WTC11 (cell line): ENCODE measurements at regions not wholly inside any gene's neighbourhood (a gene's known extent, or its start where the extent isn't known, plus 50 kb on each side); places are given as distances from the start of the nearest gene placed in this dataset.

Source experiments
- ATAC-seq: fragments of 200-7000 bp; cut with Tn5 transposase; 2 replicates; pipeline ENCODE4 v1.10.0; 2021; ENCODE audit warnings: mild to moderate bottlenecking, moderate library complexity
- CTCF ChIA-PET: fragments of 300-600 bp; sonication (Branson Sonifier 250); formaldehyde crosslinking; loops from one replicate; lab custom pipeline; 2021; ENCODE audit warnings: antibody characterized with exemption; lab: Charles Lee
- POLR2A ChIA-PET: fragments of 350-600 bp; sonication (Branson Sonifier 250); formaldehyde crosslinking; loops from one replicate; lab custom pipeline; 2021; ENCODE audit warnings: antibody characterized with exemption; lab: Charles Lee
- DNase-seq: peaks from one replicate; pipeline ENCODE4 v3.0.0; 2021; ENCODE audit warnings: low spot score
- H3K27ac Mint-ChIP-seq: 2 replicates; pipeline ENCODE4 v1.8.0; 2021; ENCODE audit warnings: mixed read lengths
- H3K27me3 Mint-ChIP-seq: 2 replicates; pipeline ENCODE4 v1.8.0; 2021; ENCODE audit warnings: low read depth, mild to moderate bottlenecking, moderate library complexity, mixed read lengths
- H3K36me3 Mint-ChIP-seq: 2 replicates; pipeline ENCODE4 v1.8.0; 2021; ENCODE audit warnings: mixed read lengths
- H3K4me1 Mint-ChIP-seq: 2 replicates; pipeline ENCODE4 v1.8.0; 2022; ENCODE audit warnings: mixed read lengths
- H3K4me3 Mint-ChIP-seq: 2 replicates; pipeline ENCODE4 v1.8.0; 2021; ENCODE audit warnings: mild to moderate bottlenecking, moderate library complexity, mixed read lengths
- H3K9me3 Mint-ChIP-seq: 2 replicates; pipeline ENCODE4 v1.8.0; 2021; ENCODE audit warnings: mixed read lengths
- CBFB ChIP-seq: sonication (generic); formaldehyde crosslinking; IDR thresholded peaks from 2 replicates; pipeline ENCODE4 v1.8.1; 2022; ENCODE audit warnings: mild to moderate bottlenecking, low read depth, missing genetic modification reagents
- GTF2I ChIP-seq: fragments of 250-450 bp; sonication (Bioruptor Pico); conservative IDR thresholded peaks from 2 replicates; pipeline ENCODE4 v1.4.0; 2021; ENCODE audit warnings: mild to moderate bottlenecking
- IRF2 ChIP-seq: sonication (generic); formaldehyde crosslinking; IDR thresholded peaks from 2 replicates; pipeline ENCODE4 v1.8.0; 2022; ENCODE audit warnings: low read depth, missing genetic modification reagents, borderline replicate concordance
- SP1 ChIP-seq: sonication (generic); formaldehyde crosslinking; conservative IDR thresholded peaks from 2 replicates; pipeline ENCODE4 v1.8.1; 2022; ENCODE audit warnings: missing genetic modification reagents
- TCF7 ChIP-seq: sonication (generic); formaldehyde crosslinking; IDR thresholded peaks from 2 replicates; pipeline ENCODE4 v1.8.0; 2022; ENCODE audit warnings: mild to moderate bottlenecking, low read depth, missing genetic modification reagents, moderate library complexity
- TEAD4 ChIP-seq: sonication (generic); formaldehyde crosslinking; IDR thresholded peaks from 2 replicates; pipeline ENCODE4 v1.8.0; 2022; ENCODE audit warnings: mild to moderate bottlenecking, missing genetic modification reagents
- ZNF138 ChIP-seq: sonication (generic); formaldehyde crosslinking; conservative IDR thresholded peaks from 2 replicates; pipeline ENCODE4 v1.8.1; 2022; ENCODE audit warnings: mild to moderate bottlenecking, moderate library complexity, missing genetic modification reagents
- ZNF232 ChIP-seq: sonication (generic); formaldehyde crosslinking; IDR thresholded peaks from 2 replicates; pipeline ENCODE4 v1.8.0; 2022; ENCODE audit warnings: mild to moderate bottlenecking, missing genetic modification reagents
- TF ChIP-seq, protein P1 (sequence below): fragments of 250-450 bp; sonication (Bioruptor Pico); IDR thresholded peaks from 2 replicates; pipeline ENCODE4 v1.8.0; 2021; ENCODE audit warnings: mild to moderate bottlenecking
- TF ChIP-seq, protein P2 (sequence below): sonication (generic); formaldehyde crosslinking; IDR thresholded peaks from 2 replicates; pipeline ENCODE4 v1.8.1; 2023; ENCODE audit warnings: mild to moderate bottlenecking, missing genetic modification reagents
- TF ChIP-seq, protein P3 (sequence below): sonication (generic); formaldehyde crosslinking; conservative IDR thresholded peaks from 2 replicates; pipeline ENCODE4 v1.8.1; 2023; ENCODE audit warnings: mild to moderate bottlenecking, low read depth, missing genetic modification reagents, moderate library complexity
- TF ChIP-seq, protein P4 (sequence below): fragments of 250-450 bp; sonication (Bioruptor Pico); IDR thresholded peaks from 2 replicates; pipeline ENCODE4 v2.1.2; 2022; ENCODE audit warnings: mild to moderate bottlenecking, moderate library complexity
- TF ChIP-seq, protein P5 (sequence below): sonication (generic); formaldehyde crosslinking; IDR thresholded peaks from 2 replicates; pipeline ENCODE4 v1.8.0; 2022; ENCODE audit warnings: missing genetic modification reagents
- TF ChIP-seq, protein P6 (sequence below): fragments of 250-450 bp; sonication (Bioruptor Pico); IDR thresholded peaks from 2 replicates; pipeline ENCODE4 v1.9.0; 2021; ENCODE audit warnings: mild to moderate bottlenecking

DNA sequence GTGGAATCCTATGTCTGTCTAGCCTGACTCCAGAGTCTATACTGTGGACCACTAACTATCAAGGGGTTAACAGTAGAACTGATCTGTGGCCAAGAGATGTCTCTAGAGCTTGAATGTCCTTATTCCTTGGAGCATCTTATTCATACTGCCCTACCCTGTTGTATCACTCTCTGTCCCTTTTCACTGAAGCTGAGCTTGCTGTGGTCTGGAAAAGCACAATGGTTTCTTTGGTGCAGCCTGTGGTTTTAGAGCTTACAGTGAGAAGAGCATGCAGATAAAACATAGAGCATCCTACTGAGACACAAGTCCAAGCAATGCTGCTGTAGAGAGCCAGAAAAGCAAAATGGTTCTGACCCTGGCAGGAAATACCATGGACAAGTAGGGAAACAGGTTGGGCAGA is 367.0 kb upstream of the ATP2B1 start:
- no peak for DNase-seq
- Mint-ChIP-seq H3K27ac (no peak overlapping the region), H3K4me3 (no peak overlapping the region), H3K9me3 (peaks cover 5% of the 10 kb centered on the region), H3K36me3 (no peaks in the 10 kb centered on the region), H3K27me3 (no peaks in the 10 kb centered on the region), H3K4me1 (peaks cover 2% of the 10 kb centered on the region; the same call in 1 of the 2 replicates)
- no peak for ATAC-seq
- CTCF ChIA-PET, result interaction anchor here (1.0 kb wide), 1 partner anchor 66 kb away, joined by 3 read pairs; no protein-coding TSS in a partner anchor
- TF ChIP-seq, protein P1, sequence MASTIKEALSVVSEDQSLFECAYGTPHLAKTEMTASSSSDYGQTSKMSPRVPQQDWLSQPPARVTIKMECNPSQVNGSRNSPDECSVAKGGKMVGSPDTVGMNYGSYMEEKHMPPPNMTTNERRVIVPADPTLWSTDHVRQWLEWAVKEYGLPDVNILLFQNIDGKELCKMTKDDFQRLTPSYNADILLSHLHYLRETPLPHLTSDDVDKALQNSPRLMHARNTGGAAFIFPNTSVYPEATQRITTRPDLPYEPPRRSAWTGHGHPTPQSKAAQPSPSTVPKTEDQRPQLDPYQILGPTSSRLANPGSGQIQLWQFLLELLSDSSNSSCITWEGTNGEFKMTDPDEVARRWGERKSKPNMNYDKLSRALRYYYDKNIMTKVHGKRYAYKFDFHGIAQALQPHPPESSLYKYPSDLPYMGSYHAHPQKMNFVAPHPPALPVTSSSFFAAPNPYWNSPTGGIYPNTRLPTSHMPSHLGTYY (CRISPR knock-in tag), result no peak
- TF ChIP-seq ZNF138 (CRISPR knock-in tag), result no peak
- TF ChIP-seq, all 79 proteins: peak for 0
- POLR2A ChIA-PET, result no interaction called here

DNA sequence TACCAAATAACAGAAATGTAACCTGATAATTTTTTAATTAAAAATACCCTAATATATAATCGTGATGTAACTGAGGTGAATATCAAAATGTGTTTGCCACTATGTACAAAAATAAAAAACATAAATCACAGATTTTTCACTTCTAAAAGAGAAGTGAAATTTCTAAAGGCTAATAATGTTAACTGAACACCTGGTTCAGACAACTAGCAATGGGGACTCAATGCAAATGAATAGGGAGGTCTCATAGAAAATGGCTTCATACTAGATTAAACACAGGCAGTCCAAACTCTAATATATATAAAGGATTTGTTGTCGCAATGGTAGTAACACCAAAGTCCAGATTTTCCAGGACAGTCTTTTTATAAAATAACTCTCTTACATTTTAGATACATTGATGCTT is 365.4 kb upstream of the ATP2B1 start:
- Mint-ChIP-seq H3K4me3 (no peak overlapping the region), H3K9me3 (peaks cover 14% of the 10 kb centered on the region), H3K4me1 (peaks cover 9% of the 10 kb centered on the region), H3K27me3 (no peaks in the 10 kb centered on the region), H3K27ac (no peak overlapping the region), H3K36me3 (no peaks in the 10 kb centered on the region)
- CTCF ChIA-PET, result no interaction called here
- POLR2A ChIA-PET, result no interaction called here
- TF ChIP-seq TCF7 (CRISPR knock-in tag) (no peak), CBFB (no peak), GTF2I (CRISPR knock-in tag) (no peak), ZNF138 (CRISPR knock-in tag) (no peak), SP1 (CRISPR knock-in tag) (no peak), TEAD4 (no peak), IRF2 (no peak), ZNF232 (CRISPR knock-in tag) (no peak)
- TF ChIP-seq, protein P2, sequence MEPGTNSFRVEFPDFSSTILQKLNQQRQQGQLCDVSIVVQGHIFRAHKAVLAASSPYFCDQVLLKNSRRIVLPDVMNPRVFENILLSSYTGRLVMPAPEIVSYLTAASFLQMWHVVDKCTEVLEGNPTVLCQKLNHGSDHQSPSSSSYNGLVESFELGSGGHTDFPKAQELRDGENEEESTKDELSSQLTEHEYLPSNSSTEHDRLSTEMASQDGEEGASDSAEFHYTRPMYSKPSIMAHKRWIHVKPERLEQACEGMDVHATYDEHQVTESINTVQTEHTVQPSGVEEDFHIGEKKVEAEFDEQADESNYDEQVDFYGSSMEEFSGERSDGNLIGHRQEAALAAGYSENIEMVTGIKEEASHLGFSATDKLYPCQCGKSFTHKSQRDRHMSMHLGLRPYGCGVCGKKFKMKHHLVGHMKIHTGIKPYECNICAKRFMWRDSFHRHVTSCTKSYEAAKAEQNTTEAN, result no peak
- TF ChIP-seq, protein P3, sequence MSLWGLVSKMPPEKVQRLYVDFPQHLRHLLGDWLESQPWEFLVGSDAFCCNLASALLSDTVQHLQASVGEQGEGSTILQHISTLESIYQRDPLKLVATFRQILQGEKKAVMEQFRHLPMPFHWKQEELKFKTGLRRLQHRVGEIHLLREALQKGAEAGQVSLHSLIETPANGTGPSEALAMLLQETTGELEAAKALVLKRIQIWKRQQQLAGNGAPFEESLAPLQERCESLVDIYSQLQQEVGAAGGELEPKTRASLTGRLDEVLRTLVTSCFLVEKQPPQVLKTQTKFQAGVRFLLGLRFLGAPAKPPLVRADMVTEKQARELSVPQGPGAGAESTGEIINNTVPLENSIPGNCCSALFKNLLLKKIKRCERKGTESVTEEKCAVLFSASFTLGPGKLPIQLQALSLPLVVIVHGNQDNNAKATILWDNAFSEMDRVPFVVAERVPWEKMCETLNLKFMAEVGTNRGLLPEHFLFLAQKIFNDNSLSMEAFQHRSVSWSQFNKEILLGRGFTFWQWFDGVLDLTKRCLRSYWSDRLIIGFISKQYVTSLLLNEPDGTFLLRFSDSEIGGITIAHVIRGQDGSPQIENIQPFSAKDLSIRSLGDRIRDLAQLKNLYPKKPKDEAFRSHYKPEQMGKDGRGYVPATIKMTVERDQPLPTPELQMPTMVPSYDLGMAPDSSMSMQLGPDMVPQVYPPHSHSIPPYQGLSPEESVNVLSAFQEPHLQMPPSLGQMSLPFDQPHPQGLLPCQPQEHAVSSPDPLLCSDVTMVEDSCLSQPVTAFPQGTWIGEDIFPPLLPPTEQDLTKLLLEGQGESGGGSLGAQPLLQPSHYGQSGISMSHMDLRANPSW (CRISPR knock-in tag), result no peak
- TF ChIP-seq, protein P4, sequence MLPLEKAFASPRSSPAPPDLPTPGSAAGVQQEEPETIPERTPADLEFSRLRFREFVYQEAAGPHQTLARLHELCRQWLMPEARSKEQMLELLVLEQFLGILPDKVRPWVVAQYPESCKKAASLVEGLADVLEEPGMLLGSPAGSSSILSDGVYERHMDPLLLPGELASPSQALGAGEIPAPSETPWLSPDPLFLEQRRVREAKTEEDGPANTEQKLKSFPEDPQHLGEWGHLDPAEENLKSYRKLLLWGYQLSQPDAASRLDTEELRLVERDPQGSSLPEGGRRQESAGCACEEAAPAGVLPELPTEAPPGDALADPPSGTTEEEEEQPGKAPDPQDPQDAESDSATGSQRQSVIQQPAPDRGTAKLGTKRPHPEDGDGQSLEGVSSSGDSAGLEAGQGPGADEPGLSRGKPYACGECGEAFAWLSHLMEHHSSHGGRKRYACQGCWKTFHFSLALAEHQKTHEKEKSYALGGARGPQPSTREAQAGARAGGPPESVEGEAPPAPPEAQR (CRISPR knock-in tag), result no peak
- TF ChIP-seq, protein P5, sequence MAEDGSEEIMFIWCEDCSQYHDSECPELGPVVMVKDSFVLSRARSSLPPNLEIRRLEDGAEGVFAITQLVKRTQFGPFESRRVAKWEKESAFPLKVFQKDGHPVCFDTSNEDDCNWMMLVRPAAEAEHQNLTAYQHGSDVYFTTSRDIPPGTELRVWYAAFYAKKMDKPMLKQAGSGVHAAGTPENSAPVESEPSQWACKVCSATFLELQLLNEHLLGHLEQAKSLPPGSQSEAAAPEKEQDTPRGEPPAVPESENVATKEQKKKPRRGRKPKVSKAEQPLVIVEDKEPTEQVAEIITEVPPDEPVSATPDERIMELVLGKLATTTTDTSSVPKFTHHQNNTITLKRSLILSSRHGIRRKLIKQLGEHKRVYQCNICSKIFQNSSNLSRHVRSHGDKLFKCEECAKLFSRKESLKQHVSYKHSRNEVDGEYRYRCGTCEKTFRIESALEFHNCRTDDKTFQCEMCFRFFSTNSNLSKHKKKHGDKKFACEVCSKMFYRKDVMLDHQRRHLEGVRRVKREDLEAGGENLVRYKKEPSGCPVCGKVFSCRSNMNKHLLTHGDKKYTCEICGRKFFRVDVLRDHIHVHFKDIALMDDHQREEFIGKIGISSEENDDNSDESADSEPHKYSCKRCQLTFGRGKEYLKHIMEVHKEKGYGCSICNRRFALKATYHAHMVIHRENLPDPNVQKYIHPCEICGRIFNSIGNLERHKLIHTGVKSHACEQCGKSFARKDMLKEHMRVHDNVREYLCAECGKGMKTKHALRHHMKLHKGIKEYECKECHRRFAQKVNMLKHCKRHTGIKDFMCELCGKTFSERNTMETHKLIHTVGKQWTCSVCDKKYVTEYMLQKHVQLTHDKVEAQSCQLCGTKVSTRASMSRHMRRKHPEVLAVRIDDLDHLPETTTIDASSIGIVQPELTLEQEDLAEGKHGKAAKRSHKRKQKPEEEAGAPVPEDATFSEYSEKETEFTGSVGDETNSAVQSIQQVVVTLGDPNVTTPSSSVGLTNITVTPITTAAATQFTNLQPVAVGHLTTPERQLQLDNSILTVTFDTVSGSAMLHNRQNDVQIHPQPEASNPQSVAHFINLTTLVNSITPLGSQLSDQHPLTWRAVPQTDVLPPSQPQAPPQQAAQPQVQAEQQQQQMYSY, result no peak
- TF ChIP-seq, protein P6, sequence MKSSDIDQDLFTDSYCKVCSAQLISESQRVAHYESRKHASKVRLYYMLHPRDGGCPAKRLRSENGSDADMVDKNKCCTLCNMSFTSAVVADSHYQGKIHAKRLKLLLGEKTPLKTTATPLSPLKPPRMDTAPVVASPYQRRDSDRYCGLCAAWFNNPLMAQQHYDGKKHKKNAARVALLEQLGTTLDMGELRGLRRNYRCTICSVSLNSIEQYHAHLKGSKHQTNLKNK (CRISPR knock-in tag), result no peak
- DNase-seq, result no peak
- no peak for ATAC-seq
